ENCODE measurements at regions not wholly inside any gene's neighbourhood (a gene's known extent, or its start where the extent isn't known, plus 50 kb on each side); places are given as distances from the start of the nearest gene placed in this dataset.

DNA sequence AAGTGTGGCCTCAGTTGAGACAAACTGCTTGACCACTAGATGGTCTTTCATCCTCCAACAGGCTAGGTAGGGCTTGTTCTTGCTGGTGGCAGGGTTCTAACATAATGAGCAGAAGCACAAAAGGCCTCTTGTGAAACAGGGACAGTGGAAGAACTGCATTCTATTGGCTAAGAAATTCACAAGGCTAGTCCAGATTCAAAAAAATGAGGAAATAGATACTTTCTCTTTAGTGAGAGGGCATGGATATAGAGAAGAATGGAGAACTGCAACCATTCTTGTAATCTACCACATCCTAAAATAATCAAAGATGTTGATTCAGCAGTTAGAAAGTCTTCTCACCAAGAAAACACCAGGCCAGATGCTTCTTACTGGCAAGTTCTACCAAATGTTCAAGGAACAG lies 143.7 kb upstream of the LRIG1 start:
- TF ChIP-seq, protein P1, sequence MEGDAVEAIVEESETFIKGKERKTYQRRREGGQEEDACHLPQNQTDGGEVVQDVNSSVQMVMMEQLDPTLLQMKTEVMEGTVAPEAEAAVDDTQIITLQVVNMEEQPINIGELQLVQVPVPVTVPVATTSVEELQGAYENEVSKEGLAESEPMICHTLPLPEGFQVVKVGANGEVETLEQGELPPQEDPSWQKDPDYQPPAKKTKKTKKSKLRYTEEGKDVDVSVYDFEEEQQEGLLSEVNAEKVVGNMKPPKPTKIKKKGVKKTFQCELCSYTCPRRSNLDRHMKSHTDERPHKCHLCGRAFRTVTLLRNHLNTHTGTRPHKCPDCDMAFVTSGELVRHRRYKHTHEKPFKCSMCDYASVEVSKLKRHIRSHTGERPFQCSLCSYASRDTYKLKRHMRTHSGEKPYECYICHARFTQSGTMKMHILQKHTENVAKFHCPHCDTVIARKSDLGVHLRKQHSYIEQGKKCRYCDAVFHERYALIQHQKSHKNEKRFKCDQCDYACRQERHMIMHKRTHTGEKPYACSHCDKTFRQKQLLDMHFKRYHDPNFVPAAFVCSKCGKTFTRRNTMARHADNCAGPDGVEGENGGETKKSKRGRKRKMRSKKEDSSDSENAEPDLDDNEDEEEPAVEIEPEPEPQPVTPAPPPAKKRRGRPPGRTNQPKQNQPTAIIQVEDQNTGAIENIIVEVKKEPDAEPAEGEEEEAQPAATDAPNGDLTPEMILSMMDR (IDR thresholded peaks at IDR 0.05; ENCODE audit: low read depth, low read length, missing input control), result no peak
- TF ChIP-seq, protein P2, sequence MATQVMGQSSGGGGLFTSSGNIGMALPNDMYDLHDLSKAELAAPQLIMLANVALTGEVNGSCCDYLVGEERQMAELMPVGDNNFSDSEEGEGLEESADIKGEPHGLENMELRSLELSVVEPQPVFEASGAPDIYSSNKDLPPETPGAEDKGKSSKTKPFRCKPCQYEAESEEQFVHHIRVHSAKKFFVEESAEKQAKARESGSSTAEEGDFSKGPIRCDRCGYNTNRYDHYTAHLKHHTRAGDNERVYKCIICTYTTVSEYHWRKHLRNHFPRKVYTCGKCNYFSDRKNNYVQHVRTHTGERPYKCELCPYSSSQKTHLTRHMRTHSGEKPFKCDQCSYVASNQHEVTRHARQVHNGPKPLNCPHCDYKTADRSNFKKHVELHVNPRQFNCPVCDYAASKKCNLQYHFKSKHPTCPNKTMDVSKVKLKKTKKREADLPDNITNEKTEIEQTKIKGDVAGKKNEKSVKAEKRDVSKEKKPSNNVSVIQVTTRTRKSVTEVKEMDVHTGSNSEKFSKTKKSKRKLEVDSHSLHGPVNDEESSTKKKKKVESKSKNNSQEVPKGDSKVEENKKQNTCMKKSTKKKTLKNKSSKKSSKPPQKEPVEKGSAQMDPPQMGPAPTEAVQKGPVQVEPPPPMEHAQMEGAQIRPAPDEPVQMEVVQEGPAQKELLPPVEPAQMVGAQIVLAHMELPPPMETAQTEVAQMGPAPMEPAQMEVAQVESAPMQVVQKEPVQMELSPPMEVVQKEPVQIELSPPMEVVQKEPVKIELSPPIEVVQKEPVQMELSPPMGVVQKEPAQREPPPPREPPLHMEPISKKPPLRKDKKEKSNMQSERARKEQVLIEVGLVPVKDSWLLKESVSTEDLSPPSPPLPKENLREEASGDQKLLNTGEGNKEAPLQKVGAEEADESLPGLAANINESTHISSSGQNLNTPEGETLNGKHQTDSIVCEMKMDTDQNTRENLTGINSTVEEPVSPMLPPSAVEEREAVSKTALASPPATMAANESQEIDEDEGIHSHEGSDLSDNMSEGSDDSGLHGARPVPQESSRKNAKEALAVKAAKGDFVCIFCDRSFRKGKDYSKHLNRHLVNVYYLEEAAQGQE (IDR thresholded peaks at IDR 0.05), result no peak
- TF ChIP-seq MAX (IDR thresholded peaks at IDR 0.05) (no peak), TAF1 (conservative IDR thresholded peaks at IDR 0.05) (no peak), ATF3 (IDR thresholded peaks at IDR 0.05) (no peak), JUND (IDR thresholded peaks at IDR 0.05) (no peak), YY1 (IDR thresholded peaks at IDR 0.05) (no peak), SP1 (IDR thresholded peaks at IDR 0.05) (no peak), FOXA1 (IDR thresholded peaks at IDR 0.05) (no peak), RAD21 (IDR thresholded peaks at IDR 0.05) (no peak), GABPA (IDR thresholded peaks at IDR 0.05 in 1 of 2, conservative IDR thresholded peaks at IDR 0.05 in 1 of 2) (no peak)

All from liver (tissue), 3 donors.